ENCODE measurements at regions not wholly inside any gene's neighbourhood (a gene's known extent, or its start where the extent isn't known, plus 50 kb on each side); places are given as distances from the start of the nearest gene placed in this dataset.

GRCh38 chr5:26470439-26470838 is 567.9 kb downstream of the CDH9 start:
- CTCF ChIA-PET, result no interaction called here
- POLR2A ChIA-PET, result no interaction called here
- Histone ChIP-seq H3K27me3 (ENCODE audit: control insufficient read depth, insufficient read depth, low read length) (no peaks in the 10 kb centered on the region), H3K4me3 (ENCODE audit: low read depth, low read length) (no peak overlapping the region), H3K36me3 (ENCODE audit: control insufficient read depth, insufficient read depth, low read length) (no peaks in the 10 kb centered on the region)
- TF ChIP-seq, protein P1, sequence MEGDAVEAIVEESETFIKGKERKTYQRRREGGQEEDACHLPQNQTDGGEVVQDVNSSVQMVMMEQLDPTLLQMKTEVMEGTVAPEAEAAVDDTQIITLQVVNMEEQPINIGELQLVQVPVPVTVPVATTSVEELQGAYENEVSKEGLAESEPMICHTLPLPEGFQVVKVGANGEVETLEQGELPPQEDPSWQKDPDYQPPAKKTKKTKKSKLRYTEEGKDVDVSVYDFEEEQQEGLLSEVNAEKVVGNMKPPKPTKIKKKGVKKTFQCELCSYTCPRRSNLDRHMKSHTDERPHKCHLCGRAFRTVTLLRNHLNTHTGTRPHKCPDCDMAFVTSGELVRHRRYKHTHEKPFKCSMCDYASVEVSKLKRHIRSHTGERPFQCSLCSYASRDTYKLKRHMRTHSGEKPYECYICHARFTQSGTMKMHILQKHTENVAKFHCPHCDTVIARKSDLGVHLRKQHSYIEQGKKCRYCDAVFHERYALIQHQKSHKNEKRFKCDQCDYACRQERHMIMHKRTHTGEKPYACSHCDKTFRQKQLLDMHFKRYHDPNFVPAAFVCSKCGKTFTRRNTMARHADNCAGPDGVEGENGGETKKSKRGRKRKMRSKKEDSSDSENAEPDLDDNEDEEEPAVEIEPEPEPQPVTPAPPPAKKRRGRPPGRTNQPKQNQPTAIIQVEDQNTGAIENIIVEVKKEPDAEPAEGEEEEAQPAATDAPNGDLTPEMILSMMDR (IDR thresholded peaks at IDR 0.05; ENCODE audit: insufficient read depth, low read depth, low read length), result no peak
- DNase-seq (ENCODE audit: low read depth), result no peak

DNA sequence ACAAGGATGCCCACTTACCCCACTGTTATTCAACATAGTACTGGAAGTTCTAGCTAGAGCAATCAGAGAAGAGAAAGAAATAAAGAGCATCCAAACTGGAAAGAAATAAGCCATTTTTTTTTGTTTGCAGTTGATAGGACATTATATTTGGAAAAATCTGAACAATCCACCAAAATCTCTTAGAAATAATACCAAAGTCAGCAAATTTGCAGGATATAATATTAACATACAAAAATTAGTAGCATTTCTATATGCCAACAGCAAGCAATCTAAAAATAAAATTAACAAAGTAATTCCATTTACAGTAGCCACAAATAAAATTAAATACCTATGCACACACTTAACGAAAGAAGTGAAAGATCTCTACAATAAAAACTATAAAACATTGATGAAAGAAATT is 599.3 kb downstream of the CDH9 start:
- CTCF ChIA-PET, result interaction anchor here (0.8 kb wide), 1 partner anchor 17 kb away, joined by 3 read pairs; no protein-coding TSS in a partner anchor
- TF ChIP-seq, protein P1 (IDR thresholded peaks at IDR 0.05; ENCODE audit: insufficient read depth, low read depth, low read length), result no peak
- DNase-seq (ENCODE audit: low read depth), result no peak
- Histone ChIP-seq H3K36me3 (ENCODE audit: control insufficient read depth, insufficient read depth, low read length) (no peaks in the 10 kb centered on the region), H3K4me3 (ENCODE audit: low read depth, low read length) (no peak overlapping the region), H3K27me3 (ENCODE audit: control insufficient read depth, insufficient read depth, low read length) (no peaks in the 10 kb centered on the region)
- POLR2A ChIA-PET, result no interaction called here

- ChIA-PET POLR2A (no interaction called here), CTCF (no interaction called here)
- TF ChIP-seq, protein P1 (IDR thresholded peaks at IDR 0.05; ENCODE audit: insufficient read depth, low read depth, low read length), result no peak
- H3K4me3 ChIP-seq (ENCODE audit: low read depth, low read length), result no peak overlapping the region
- no peaks in the 10 kb centered on the region for H3K36me3 ChIP-seq (ENCODE audit: control insufficient read depth, insufficient read depth, low read length)
- no peak for DNase-seq (ENCODE audit: low read depth)
- H3K27me3 ChIP-seq (ENCODE audit: control insufficient read depth, insufficient read depth, low read length), result no peaks in the 10 kb centered on the region
Measured at GRCh38 chr5:26434688-26435087, 603.7 kb downstream of the CDH9 start.

DNA sequence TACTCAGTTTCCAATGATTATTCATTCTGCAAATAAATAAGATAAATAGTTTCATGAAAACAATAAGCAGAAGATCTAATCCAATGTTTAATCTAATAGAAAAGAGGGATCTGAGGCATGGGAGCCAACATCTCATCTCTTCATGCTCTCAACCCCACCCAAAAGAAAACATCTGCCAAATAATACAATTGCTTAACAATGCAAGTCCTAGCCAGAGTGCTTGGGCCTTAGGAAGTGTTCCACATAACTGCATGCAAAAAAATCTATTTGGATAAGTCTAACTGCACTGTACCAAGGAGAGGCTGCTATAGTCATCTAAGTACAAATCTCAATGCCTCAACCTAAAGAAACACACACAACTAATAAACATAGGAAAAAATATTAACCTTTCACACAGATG is 606.0 kb downstream of the CDH9 start:
- no peak for DNase-seq (ENCODE audit: low read depth)
- Histone ChIP-seq H3K36me3 (ENCODE audit: control insufficient read depth, insufficient read depth, low read length) (no peaks in the 10 kb centered on the region), H3K27me3 (ENCODE audit: control insufficient read depth, insufficient read depth, low read length) (no peaks in the 10 kb centered on the region), H3K4me3 (ENCODE audit: low read depth, low read length) (no peak overlapping the region)
- TF ChIP-seq, protein P1 (IDR thresholded peaks at IDR 0.05; ENCODE audit: insufficient read depth, low read depth, low read length), result no peak
- CTCF ChIA-PET, result no interaction called here
- POLR2A ChIA-PET, result no interaction called here

GRCh38 chr5:26430323-26430722 is 608.1 kb downstream of the CDH9 start:
- ChIA-PET POLR2A (no interaction called here), CTCF (no interaction called here)
- Histone ChIP-seq H3K27me3 (ENCODE audit: control insufficient read depth, insufficient read depth, low read length) (no peaks in the 10 kb centered on the region), H3K36me3 (ENCODE audit: control insufficient read depth, insufficient read depth, low read length) (no peaks in the 10 kb centered on the region), H3K4me3 (ENCODE audit: low read depth, low read length) (no peak overlapping the region)
- TF ChIP-seq, protein P1 (IDR thresholded peaks at IDR 0.05; ENCODE audit: insufficient read depth, low read depth, low read length), result no peak
- DNase-seq (ENCODE audit: low read depth), result no peak
